ENCODE measurements at regions not wholly inside any gene's neighbourhood (a gene's known extent, or its start where the extent isn't known, plus 50 kb on each side); places are given as distances from the start of the nearest gene placed in this dataset.
"Not testable (repeated sequence)": the region's sequence is repeated elsewhere in the genome, so short reads cannot be mapped to it uniquely, and the experiment has no call there.

GRCh38 chr10:55929291-55929690 lies 431.8 kb downstream of the ZWINT start:
- H3K27ac ChIP-seq (ENCODE audit: low read depth, low read length) = no peak overlapping the region
- H3F3A ChIP-seq (ENCODE audit: control insufficient read depth, insufficient read depth) = no peaks in the 10 kb centered on the region
- H3K4me1 ChIP-seq (ENCODE audit: control insufficient read depth, low read length) = no peaks in the 10 kb centered on the region
- no peaks in the 10 kb centered on the region for H3K79me2 ChIP-seq (ENCODE audit: control insufficient read depth, low read length)
- no peak for TF ChIP-seq CTCF (IDR thresholded peaks at IDR 0.05; ENCODE audit: low read depth, low read length, poor library complexity, severe bottlenecking)
- H3K4me3 ChIP-seq (ENCODE audit: low read length) = no peak overlapping the region
- H4K20me1 ChIP-seq (ENCODE audit: control insufficient read depth, insufficient read depth, low read depth, low read length) = no peaks in the 10 kb centered on the region
- H3K9me2 ChIP-seq (replicated peaks; ENCODE audit: control insufficient read depth, low read length) = no peaks in the 10 kb centered on the region
- H3K27me3 ChIP-seq (ENCODE audit: control insufficient read depth, low read length) = no peaks in the 10 kb centered on the region
- H3K4me2 ChIP-seq (ENCODE audit: low read length) = no peak overlapping the region
- no peaks in the 10 kb centered on the region for H3K36me3 ChIP-seq (ENCODE audit: control insufficient read depth, low read length)
- no peaks in the 10 kb centered on the region for H3K9me3 ChIP-seq (ENCODE audit: control insufficient read depth, insufficient read depth, low read length)

DNA sequence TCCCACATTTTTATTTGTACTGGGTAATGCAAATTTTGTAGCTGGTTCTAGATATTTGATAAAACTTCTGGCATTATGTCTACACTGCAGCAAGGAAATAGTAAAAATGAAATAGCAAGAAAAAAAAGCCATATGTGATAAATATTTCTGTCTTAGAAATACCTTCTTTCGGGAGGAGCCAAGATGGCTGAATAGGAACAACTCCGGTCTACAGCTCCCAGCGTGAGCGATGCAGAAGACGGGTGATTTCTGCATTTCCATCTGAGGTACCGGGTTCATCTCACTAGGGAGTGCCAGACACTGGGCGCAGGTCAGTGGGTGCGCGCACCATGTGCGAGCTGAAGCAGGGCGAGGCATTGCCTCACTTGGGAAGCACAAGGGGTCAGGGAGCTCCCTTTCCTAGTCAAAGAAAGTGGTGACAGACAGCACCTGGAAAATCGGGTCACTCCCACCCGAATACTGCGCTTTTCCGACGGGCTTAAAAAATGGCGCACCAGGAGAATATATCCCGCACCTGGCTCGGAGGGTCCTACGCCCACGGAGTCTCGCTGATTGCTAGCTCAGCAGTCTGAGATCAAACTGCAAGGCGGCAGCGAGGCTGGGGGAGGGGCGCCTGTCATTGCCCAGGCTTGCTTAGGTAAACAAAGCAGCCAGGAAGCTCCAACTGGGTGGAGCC lies 461.4 kb downstream of the ZWINT start:
- not testable (repeated sequence) for H3K27ac ChIP-seq (ENCODE audit: low read depth, low read length); H4K20me1 ChIP-seq (ENCODE audit: control insufficient read depth, insufficient read depth, low read depth, low read length); H3K9me2 ChIP-seq (replicated peaks; ENCODE audit: control insufficient read depth, low read length); H3K4me3 ChIP-seq (ENCODE audit: low read length); H3K36me3 ChIP-seq (ENCODE audit: control insufficient read depth, low read length); H3K4me2 ChIP-seq (ENCODE audit: low read length); H3K27me3 ChIP-seq (ENCODE audit: control insufficient read depth, low read length); H3K9me3 ChIP-seq (ENCODE audit: control insufficient read depth, insufficient read depth, low read length); H3K79me2 ChIP-seq (ENCODE audit: control insufficient read depth, low read length); H3F3A ChIP-seq (ENCODE audit: control insufficient read depth, insufficient read depth); H3K4me1 ChIP-seq (ENCODE audit: control insufficient read depth, low read length)

DNA sequence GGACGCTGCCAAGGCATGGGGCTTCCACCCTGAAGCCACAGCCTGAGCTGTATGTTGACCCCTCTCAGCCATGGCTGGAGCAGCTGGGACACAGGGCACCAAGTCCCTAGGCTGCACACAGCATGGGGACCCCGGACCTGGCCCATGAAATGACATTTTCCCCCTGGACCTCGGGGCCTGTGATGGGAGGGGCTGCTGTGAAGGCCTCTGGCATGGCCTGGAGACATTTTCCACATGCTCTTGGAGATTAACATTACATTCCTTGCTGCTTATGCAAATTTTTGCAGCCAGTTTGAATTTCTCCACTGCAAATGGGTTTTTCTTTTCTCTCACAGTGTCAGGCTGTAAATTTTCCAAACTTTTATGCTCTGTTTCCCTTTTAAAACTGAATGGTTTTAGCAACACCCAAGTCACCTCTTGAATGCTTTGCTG lies 463.6 kb downstream of the ZWINT start:
- Histone ChIP-seq H3K4me1 (ENCODE audit: control insufficient read depth, low read length) (no peaks in the 10 kb centered on the region), H3K4me2 (ENCODE audit: low read length) (no peak overlapping the region), H3K4me3 (ENCODE audit: low read length) (no peak overlapping the region), H3K36me3 (ENCODE audit: control insufficient read depth, low read length) (no peaks in the 10 kb centered on the region), H3K27me3 (ENCODE audit: control insufficient read depth, low read length) (no peaks in the 10 kb centered on the region), H4K20me1 (ENCODE audit: control insufficient read depth, insufficient read depth, low read depth, low read length) (no peaks in the 10 kb centered on the region), H3K79me2 (ENCODE audit: control insufficient read depth, low read length) (no peaks in the 10 kb centered on the region), H3K27ac (ENCODE audit: low read depth, low read length) (no peak overlapping the region), H3F3A (ENCODE audit: control insufficient read depth, insufficient read depth) (no peaks in the 10 kb centered on the region), H3K9me3 (ENCODE audit: control insufficient read depth, insufficient read depth, low read length) (no peaks in the 10 kb centered on the region; the same call in 1 of the 2 replicates), H3K9me2 (replicated peaks; ENCODE audit: control insufficient read depth, low read length) (no peaks in the 10 kb centered on the region)
- no peak for TF ChIP-seq EZH2phosphoT487 (IDR thresholded peaks at IDR 0.05; ENCODE audit: borderline replicate concordance, low read length)
- no peak for TF ChIP-seq CTCF (IDR thresholded peaks at IDR 0.05; ENCODE audit: low read depth, low read length, poor library complexity, severe bottlenecking)

- Histone ChIP-seq H3K27ac (ENCODE audit: low read depth, low read length) (no peak overlapping the region), H3F3A (ENCODE audit: control insufficient read depth, insufficient read depth) (no peaks in the 10 kb centered on the region), H3K4me3 (ENCODE audit: low read length) (no peak overlapping the region), H4K20me1 (ENCODE audit: control insufficient read depth, insufficient read depth, low read depth, low read length) (no peaks in the 10 kb centered on the region), H3K79me2 (ENCODE audit: control insufficient read depth, low read length) (no peaks in the 10 kb centered on the region), H3K4me2 (ENCODE audit: low read length) (no peak overlapping the region), H3K9me3 (ENCODE audit: control insufficient read depth, insufficient read depth, low read length) (no peaks in the 10 kb centered on the region), H3K9me2 (replicated peaks; ENCODE audit: control insufficient read depth, low read length) (no peaks in the 10 kb centered on the region), H3K36me3 (ENCODE audit: control insufficient read depth, low read length) (no peaks in the 10 kb centered on the region), H3K27me3 (ENCODE audit: control insufficient read depth, low read length) (no peaks in the 10 kb centered on the region), H3K4me1 (ENCODE audit: control insufficient read depth, low read length) (no peaks in the 10 kb centered on the region)
- TF ChIP-seq CTCF (IDR thresholded peaks at IDR 0.05; ENCODE audit: low read depth, low read length, poor library complexity, severe bottlenecking) (no peak), EZH2phosphoT487 (IDR thresholded peaks at IDR 0.05; ENCODE audit: borderline replicate concordance, low read length) (no peak)
These were observed 468.8 kb downstream of the ZWINT start for GRCh38 chr10:55892276-55892675.

Measured in DOHH2 (cell line).